Suprapubic skin (tissue), 4 donors: ENCODE measurements at regions not wholly inside any gene's neighbourhood (a gene's known extent, or its start where the extent isn't known, plus 50 kb on each side); places are given as distances from the start of the nearest gene placed in this dataset.

Source experiments
- CTCF ChIP-seq, 2 donors: fragments of 200-600 bp in 1 of 2; fragments of 450-650 bp in 1 of 2; sonication (generic) in 1 of 2; IDR thresholded peaks; one replicate each; pipeline ENCODE4 v1.5.1; 2016 to 2019; ENCODE audit warnings: antibody characterized with exemption in 2 of 2, mild to moderate bottlenecking in 1 of 2, moderate library complexity in 1 of 2
- EP300 ChIP-seq: sonication (generic); formaldehyde crosslinking; IDR thresholded peaks from one replicate; pipeline ENCODE4 v1.6.1; 2017; ENCODE audit warnings: antibody characterized with exemption
- POLR2A ChIP-seq, 2 donors: fragments of 450-650 bp; IDR thresholded peaks; one replicate each; pipeline ENCODE4 v1.6.1; 2017; ENCODE audit warnings: antibody characterized with exemption in 2 of 2, mild to moderate bottlenecking in 2 of 2, moderate library complexity in 2 of 2
- POLR2AphosphoS5 ChIP-seq, 3 donors: sonication (generic); formaldehyde crosslinking; IDR thresholded peaks; one replicate each; pipeline ENCODE4 v1.6.1; 2017; ENCODE audit warnings: antibody characterized with exemption in 3 of 3

GRCh38 chr6:137307163-137307854 lies 88.1 kb upstream of the IFNGR1 start:
- TF ChIP-seq CTCF (IDR thresholded peaks at IDR 0.05) (no peak), POLR2AphosphoS5 (IDR thresholded peaks at IDR 0.05) (no peak), EP300 (no peak), POLR2A (IDR thresholded peaks at IDR 0.05) (no peak)
